CD4-positive, alpha-beta T cell treated with Interleukin-17A for 1 hour (primary cell): ENCODE measurements at regions not wholly inside any gene's neighbourhood (a gene's known extent, or its start where the extent isn't known, plus 50 kb on each side); places are given as distances from the start of the nearest gene placed in this dataset.
"Not testable (repeated sequence)": the region's sequence is repeated elsewhere in the genome, so short reads cannot be mapped to it uniquely, and the experiment has no call there.

Experiments used
- DNase-seq: peaks from one replicate; pipeline ENCODE4 v3.0.0-alpha.2; 2020

DNA sequence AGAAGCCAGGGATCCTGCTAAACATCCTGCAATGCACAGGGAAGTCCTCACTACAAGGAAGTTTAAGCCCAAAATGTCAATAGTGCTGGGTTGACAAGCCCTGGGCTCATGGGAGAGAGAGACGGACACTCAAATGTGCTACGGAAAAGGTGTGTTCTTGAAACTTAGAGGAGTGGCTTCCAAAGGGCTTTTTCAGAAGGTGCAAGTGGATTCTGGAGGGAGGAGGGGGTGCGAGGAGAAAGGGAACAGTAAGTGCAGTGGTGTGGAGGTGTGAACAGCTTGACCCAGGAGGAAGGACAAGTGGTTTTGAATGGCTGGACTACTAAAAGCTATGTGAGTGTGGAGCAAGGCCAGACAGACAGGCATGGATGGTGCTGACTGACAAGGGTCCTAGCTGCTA is 50.4 kb upstream of the CECR2 start:
- DNase-seq = no peak

DNA sequence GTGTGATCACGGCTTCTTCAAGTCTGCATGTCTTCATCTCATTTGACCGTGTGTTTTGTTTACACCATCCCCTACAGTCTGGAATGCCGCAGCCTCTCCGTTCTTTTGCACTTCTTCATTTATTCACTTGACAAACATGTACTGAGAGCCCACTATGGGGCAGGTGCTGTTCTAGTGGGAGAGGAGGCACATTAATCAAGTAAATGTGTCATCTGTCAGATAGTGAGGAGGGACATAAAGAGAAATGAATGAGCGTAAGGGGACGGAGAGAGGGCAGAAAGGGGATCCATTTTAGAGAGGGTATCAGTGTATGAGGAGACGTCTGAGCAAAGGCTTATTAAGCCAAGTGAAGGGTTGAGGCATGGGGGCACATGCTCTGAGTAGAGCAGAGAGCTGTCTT is 54.0 kb upstream of the CECR2 start:
- no peak for DNase-seq

DNA sequence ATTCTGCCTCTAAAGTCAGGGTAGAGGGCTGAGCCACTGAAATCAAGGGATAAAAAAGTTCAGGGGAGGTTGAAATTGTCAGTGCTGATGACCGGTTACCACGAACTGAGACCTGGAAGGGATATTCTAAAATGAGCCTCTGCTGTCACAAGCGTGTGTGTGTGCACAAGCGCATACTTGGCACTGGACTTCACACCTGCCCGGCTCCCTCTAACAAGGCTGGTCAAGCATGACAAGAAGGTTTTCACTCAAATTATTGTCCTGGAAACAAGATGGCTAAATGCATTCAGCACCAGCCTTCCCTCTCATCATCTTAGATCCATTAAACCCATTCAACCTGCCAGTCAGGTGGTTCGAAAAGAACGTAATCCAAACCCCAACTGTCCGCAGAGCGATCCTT is 54.8 kb upstream of the CECR2 start:
- no peak for DNase-seq

DNA sequence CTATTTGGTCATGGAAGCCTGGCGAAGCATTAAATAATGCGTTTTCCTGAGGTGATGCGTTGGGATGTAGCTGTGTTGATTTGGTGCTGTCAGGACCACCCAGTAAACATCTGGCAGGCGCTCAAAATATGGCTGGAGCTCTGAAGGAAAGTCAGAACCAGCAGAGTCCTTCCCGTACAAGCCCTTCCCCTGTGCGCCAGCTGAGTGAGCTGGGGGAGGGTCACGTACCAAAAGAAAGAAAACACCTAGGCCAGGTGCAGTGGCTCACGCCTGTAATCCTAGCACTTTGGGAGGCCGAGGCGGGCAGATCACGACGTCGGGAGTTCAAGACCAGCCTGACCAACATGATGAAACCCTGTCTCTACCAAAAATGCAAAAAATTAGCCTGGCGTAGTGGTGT is 55.6 kb upstream of the CECR2 start:
- no peak for DNase-seq

DNA sequence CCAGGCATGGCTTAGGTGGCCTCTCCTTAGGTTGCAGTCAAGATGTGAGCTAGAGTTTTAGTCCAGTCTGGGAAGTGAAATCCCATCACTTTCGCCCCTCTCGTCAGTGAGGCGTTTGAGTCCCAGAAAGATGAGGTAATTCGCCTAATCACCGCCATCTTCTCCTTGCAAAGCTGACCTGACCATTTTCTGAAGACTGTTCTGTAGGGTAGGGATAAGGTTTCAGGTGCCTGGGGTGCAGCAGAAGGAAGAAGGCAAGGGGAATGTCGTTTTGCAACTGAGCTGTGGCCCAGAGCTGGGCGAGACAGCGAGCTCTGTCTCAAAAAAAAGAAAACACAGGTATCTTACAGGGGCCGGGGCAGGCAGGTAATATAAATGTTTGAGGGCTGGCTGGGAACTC is 61.7 kb upstream of the CECR2 start:
- DNase-seq = no peak

DNA sequence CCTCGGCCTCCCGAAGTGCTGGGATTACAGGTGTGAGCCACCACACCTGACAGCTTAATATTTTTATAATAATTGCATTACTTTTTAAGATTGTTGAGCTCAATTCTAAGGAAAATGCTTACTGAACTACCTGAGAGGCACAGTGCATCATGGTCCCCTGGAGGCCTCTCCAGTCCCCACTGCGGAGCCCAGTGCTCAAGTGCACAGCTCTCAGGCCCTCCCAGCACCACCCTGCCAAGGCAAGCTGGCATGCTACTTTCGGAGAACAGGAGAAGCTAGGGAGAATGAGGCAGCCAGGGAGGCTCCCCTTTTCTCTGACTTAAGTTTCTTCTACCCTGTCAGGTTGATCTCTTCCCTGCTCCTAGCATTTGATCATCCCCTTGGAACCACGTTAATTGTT is 64.2 kb upstream of the CECR2 start:
- DNase-seq = no peak

DNA sequence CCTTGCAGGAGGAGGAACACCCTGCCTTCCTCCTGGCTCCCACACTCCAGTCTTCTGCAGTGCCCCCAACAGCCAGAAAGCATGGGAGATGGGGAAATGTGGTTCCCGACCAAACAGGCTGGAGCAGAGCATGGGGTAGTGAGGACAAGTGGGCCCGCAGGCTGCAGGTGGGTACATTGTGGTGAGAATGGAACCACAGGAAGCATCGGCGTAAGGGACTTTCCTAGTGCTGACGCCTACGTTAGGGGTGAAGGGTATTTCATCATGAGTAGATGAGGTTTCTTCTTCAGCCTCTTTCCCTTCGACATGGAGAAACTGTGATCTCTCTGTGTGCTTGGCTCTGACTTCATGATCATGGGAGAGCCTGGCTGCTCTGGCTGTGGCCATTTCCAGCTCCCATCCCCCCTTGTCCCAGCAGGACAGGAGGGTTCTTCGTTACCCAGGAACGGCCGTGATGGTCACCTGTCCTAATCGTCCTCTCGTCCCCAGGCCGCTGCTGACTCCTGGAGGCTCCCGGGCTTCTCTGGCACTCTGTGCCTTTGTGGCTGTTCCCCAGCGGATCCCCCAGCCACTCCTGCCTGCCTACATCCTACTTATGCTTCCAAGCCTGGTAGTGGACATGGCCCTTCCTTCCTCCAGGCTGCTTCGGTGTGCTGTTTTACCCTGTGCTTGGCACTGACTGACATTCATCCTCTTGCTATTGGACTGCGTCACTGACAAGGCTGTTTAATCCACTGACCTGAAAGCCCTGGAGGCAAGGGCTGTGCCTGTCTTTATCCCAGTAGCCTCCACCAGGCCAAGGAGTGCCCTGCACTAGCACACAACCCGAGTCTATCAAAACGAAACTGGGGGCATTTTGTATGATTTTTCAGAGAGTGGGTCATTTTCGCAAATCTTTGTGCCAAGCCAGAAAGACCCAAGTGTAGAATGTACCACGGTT is 65.2 kb upstream of the CECR2 start:
- DNase-seq = peak; percentile 27

DNA sequence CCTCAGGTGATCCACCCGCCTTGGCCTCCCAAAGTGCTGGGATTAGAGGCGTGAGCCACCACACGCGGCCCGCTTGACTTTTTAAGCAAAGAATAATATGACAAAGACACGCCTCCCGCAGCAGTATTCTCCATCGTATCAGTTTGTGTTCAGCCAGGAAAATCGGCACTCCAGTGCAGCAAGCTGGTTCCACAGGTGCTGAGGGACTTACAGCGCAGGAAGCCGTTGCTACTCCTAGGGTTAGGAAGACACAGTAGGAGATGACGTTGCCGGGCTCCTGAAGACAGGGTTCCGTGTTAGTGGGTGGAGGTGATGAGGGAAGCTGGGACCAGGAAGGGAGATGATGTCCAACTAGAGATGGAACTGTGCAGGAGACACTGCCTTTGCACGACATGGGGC is 65.8 kb upstream of the CECR2 start:
- no peak for DNase-seq

DNA sequence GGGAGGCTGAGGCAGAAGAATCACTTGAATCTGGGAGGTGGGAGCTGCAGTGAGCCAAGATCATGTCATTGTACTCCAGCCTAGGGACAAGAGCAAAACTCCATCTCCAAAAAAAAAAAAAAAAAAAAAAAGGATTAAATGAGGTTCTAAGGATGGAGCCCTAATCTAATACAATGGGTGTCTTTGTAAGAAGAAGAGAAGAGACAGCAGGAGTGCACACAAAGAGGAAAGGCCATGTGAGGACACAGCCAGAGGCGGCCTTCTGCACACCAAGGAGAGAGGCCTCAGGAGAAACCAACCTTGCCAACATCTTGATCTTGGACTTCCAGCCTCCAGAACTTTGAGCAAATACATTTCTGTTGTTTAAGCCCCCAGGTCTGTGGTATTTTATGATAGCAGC is 66.6 kb upstream of the CECR2 start:
- DNase-seq = no peak

DNA sequence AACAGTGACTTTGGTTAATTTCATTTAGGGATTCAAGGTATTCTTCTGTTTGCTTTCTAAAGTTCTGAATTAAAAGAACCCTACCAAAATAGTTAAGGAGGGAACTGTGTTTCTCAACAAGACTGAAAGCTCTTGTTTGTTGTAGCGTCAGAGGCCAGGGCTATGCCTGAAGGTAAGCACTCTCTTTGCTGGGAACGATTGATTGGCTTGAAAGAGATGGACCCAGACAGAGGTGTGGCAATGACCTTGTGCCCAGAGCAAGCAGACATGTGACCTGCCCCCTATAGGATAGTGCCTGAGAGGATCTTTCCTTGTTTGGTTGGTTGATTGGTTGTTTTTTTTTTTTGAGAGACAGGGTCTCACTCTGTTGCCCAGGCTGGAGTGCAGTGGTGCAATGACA is 68.3 kb upstream of the CECR2 start:
- no peak for DNase-seq

DNA sequence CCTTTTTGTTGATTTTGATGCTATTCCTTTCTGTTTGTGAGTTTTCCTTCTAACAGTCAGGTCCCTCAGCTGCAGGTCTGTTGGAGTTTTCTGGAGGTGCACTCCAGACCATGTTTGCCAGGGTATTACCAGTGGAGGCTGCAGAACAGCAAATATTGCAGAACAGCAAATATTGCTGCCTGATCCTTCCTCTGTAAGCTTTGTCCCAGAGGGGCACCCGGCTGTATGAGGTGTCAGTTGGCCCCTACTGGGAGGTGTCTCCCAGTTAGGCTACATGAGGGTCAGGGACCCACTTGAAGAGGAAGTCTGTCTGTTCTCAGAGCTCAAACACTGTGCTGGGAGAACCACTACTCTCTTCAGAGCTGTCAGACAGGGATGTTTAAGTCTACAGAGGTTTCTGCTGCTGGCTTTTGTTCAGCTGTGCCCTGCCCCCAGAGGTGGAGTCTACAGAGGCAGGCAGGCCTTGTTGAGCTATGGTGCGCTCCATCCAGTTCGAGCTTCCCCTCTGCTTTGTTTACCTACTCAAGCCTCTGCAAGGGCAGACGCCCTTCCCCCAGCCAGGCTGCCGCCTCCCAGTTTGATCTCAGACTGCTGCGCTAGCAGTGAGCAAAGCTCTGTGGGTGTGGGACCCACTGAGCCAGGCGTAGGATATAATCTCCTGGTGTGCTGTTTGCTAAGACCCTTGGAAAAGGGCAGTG is 70.3 kb upstream of the CECR2 start:
- not testable (repeated sequence) for DNase-seq

DNA sequence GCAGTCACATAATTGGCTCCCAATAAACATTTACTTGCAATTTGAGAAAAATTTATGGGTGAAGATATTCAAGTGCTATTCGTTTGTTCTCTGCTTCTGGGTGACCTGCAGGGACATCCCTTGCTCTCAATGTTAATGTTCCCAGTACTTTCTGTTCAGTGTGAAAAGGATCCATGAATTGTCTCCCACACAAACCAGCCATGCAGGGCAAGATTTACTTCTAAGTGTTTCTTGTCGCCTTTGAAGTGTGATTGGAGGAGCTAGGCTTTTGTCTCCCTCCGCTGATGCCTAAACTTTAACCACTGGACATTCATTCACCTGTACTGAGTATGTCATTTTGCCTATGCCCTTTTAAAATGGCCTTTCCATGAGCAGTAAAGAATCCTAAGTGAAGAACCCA is 66.4 kb upstream of the ADA2 start:
- no peak for DNase-seq

DNA sequence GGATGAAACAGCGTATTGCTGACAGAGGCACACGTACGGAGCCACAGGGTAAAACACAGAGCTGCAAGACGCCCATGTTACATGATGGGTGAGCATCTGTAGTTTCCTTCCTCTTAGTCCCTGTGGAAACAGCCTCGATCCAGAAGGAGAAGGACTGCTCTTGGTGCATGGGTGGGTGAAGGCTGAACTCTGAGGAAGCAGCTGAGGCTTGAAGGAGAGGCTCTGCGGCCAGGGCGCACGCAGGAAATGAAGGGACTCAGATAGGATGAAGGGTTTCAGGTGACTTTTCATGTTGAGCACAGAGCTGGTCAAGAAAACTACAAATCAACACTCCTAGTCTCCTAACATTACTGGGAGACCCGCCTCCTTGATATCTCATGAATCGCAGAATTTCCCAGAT is 65.7 kb upstream of the ADA2 start:
- DNase-seq = no peak

DNA sequence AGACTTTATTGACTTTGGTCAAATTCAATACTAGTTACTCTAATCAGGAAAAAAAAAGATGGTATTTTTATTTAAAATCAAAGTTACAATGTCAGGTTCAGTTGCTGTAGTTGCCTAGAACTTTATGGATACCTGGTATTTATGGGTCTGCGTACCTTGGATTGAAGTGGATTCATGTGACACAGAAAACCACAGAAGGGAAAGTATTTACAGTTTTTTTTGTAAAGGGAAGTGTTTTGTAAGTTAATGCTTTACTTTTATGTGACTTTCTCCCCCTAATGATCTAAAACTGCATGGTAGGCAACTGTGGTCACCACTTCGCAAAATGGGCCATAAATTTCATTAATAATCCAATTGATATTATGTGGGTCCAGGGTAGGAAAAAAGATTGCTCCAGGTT is 65.2 kb upstream of the ADA2 start:
- DNase-seq = no peak

DNA sequence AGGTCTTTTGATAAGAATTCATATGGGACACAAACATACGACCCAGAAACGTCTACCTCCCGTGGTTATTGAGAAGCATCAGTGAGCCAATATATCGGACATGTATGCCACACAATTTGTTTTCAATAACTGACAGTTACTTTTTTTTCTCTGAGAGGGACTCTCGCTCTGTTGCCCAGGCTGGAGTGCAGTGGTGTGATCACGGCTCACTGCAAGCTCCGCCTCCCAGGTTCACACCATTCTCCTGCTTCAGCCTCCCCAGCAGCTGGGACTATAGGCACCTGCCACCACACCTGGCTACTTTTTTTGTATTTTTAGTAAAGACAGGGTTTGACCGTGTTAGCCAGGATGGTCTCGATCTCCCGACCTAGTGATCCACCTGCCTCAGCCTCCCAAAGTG is 64.6 kb upstream of the ADA2 start:
- DNase-seq = not testable (repeated sequence)

DNA sequence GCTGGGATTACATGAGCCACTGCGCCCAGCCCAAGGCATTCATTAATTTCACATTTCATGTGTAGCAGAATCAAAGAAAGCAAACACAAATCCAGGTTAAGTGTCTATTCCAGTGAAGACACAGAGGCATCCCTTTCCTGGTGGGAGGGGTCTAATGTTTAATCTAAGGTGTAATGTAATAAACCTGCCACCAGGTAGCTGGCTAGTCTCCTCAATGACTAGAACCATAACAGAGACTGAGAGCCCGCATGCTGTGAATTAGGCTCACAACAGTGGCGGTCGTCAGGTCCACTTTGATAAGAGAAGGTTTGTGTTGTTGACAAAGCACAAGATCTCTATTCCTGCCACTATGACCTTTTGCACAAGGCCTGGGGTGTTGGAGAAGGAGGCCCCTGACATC is 64.2 kb upstream of the ADA2 start:
- DNase-seq = no peak

DNA sequence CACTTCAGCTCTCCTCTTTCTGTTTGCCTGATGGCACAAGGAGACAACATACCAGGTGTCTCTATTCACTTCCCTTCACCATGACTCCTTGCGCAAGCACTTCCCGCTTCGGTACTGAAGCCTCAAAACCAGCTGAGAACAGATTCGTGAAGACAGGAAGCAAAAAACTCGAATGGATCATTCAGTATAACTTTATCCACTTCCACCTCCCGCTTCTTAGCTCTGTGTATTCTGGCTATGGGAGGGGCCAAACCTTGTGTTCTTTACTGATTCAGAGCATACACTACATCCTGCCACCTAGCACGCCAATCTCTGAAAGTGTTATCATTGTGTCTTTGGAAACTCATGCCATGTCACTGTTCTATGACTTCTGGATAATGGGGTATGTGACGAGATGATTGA is 62.2 kb upstream of the ADA2 start:
- peak; percentile 7 for DNase-seq

DNA sequence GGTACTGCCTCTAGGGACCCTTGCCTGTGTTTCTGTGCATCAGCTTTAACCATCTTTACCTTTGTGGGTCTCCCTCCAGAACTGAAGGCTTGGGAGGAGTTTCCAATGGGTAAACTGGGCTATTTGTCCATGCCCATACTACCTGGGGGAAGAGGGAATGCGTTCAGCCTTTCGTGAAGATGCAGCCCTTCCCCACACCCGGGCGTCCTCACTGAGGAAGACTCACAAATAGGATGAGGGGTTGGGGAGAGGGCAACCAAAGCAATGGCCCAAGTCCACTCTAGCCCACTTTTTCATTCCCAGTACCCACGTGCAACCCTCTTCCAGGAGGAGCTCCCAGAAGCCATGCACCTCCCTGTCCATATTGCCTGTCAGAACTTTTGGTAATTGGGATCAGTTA is 61.8 kb upstream of the ADA2 start:
- DNase-seq = no peak

DNA sequence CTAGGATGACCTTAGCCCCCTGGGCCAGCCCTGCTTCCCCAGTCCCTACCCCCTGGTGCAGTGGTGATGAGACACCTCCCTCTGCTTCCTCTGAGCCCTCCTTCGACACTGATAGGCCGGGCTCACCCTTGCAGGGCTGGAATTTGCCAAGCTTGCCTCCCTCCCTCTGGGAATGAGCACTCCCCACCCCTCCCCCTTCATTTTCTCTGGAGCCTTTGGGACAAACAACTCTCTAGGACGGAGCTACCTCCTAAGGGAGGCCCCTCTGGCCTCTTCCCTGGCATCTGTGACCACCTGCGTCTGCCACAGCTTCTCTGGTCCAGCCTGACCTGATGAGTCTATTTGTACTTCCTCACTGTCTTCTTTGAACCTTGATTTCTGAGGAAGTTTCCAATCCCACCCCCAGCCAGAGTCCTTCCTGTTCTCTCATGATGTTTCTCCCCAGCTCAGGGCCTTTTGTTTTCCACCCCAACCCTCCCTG is 53.3 kb upstream of the ADA2 start:
- DNase-seq = no peak

DNA sequence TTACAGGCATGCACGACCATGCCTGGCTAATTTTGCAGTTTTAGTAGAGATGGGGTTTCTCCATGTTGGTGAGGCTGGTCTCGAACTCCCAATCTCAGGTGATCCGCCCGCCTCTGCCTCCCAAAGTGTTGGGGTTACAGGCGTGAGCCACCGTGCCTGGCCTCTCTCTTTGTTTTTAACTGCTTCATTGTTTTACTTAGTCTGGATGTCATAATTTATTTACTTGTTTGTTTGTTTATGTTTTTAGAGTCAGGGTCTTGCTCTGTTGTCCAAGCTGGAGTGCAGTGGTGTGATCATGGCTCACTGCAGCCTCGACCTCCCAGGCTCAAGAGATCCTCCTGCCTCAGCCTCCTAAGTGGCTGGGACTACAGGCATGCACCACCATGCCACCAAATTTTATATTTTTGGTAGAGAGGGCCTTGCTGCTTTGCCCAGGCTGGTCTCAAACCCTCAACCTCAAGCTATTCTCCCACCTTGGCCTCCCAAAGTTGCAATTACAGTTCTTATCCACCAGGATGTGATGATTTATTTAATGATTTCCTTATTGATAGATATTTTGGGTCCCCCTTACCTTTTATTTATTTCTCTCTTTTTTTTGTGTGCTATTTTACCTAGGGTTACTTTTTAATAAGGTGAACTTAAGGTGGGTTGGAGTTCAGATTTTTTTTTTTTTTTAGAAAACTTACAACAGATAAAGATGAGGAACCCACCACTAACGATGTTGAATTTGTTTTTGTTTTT is 52.6 kb upstream of the ADA2 start:
- no peak for DNase-seq

DNA sequence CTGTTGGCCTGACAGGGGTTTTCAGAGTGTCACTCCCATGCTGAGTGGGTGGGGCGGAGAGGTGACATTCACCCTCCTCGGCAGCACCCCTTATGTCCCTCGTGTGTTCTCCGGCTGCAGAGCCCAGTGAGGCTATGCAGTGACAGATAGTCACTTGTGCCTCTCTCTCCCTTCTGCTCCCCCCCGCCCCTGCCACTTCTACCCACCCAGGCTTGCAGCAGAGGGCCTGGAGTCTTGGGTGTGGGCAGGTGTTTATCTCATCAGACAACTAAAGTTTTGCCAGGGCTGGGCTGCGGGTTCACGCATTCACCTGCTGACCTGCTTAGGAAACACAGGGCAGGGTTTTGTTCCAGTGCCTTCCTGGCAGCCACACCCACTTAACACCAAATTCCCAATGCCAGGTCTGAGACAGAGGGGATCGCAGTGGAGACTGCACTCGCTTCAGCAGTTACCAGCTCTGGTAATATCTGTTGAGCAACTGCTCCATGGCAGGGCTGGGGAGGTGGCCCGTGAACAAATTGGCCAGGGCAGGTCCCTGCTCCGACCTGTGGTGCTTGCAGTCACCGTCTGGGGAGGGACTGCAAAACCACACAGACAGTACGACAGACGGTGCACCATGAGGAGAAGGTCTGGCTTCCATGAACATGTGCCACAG is 50.5 kb upstream of the ADA2 start:
- no peak for DNase-seq

DNA sequence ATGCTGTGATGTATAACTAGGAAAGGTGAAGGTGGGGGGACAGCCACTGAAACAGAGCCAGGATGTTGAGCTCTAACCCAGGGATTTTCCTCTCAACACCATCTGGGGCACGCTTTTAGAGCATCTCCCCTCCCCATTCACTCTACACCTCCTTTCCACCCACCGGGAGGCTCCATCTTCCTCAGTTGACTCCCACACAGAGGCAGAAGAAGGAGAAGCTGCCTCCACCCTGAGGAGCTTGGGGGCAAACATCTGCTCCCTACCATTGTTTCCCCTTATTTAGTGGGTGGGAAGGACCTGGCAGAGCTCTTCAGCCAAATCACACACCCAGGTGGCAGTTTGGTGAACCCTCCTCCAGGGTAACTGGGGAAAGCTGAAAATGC is 50.0 kb upstream of the ADA2 start:
- no peak for DNase-seq
